GM23248 (cell line): ENCODE measurements at regions not wholly inside any gene's neighbourhood (a gene's known extent, or its start where the extent isn't known, plus 50 kb on each side); places are given as distances from the start of the nearest gene placed in this dataset.

ENCODE experiments used
- EZH2 ChIP-seq: fragments of 200-600 bp; sonication (generic); IDR thresholded peaks from 2 replicates; pipeline ENCODE4 v1.6.1; 2018; ENCODE audit warnings: antibody characterized with exemption, mild to moderate bottlenecking; ENCODE audit not compliant: insufficient read depth, poor library complexity, severe bottlenecking
- EZH2phosphoT487 ChIP-seq: fragments of 200-600 bp; sonication (generic); IDR thresholded peaks from 2 replicates; pipeline ENCODE4 v1.6.1; 2018; ENCODE audit warnings: antibody characterized with exemption, moderate library complexity, mild to moderate bottlenecking, low read depth; ENCODE audit not compliant: insufficient read depth

- TF ChIP-seq EZH2 (no peak), EZH2phosphoT487 (no peak)
These were observed 157.2 kb upstream of the TPRG1 start for GRCh38 chr3:189014526-189014925.
